ENCODE measurements at regions not wholly inside any gene's neighbourhood (a gene's known extent, or its start where the extent isn't known, plus 50 kb on each side); places are given as distances from the start of the nearest gene placed in this dataset.

- no peak for TF ChIP-seq CTCF (IDR thresholded peaks at IDR 0.05)
- TF ChIP-seq POLR2A (IDR thresholded peaks at IDR 0.05) = no peak
Observed at GRCh38 chr6:165986914-165987482, 180.7 kb downstream of the TBXT start.

All from uterus (tissue), 2 donors.